Tongue (tissue), 1 donor: ENCODE measurements at regions not wholly inside any gene's neighbourhood (a gene's known extent, or its start where the extent isn't known, plus 50 kb on each side); places are given as distances from the start of the nearest gene placed in this dataset.

Source experiments
- DNase-seq: peaks from one replicate; pipeline ENCODE4 v3.0.0-alpha.2; 2015

DNA sequence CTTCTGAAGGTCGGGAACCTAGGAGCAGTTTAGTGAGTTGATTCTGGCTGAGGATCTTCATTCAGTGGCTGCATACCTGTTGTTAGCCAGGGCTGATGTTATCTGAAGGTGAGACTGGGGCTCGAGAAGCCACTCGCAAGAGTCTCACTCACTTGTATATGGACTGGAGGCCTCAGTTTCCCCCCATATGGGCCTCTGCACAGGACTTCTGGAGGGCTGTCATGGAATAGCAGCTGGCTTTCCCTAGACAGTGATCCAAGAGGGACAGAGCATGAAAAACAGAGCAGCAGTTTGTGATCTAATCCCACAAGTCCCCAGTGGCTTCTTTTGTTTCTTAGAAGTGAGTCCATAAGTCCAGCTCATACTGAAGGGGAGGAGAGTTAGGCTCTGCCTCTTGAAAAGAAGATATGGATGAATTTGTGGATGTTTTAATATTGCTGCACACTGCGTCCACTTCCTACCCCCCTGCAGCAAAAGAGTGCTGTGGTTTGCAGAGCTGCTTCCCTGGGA, 623.4 kb downstream of the CDH26 start:
- DNase-seq, result peak; percentile 55

DNA sequence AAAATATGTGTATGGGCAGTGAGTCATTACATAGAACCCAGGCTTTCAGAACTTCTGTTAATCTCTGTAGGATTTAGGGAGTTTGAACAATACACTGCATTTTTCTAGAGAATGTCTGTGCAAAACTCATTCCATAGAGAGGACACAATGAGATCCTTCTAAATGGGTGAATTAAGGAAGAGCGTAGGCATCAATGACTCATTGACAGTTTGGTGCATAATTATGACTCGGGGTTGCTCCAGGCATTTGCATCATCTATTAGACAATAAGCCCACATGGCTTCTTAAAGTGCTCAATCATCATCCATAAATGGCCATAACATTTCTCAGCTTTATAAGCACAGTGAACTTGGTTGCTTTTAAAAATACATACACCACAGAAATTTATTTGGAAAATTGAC, 625.5 kb downstream of the CDH26 start:
- DNase-seq, result no peak

DNA sequence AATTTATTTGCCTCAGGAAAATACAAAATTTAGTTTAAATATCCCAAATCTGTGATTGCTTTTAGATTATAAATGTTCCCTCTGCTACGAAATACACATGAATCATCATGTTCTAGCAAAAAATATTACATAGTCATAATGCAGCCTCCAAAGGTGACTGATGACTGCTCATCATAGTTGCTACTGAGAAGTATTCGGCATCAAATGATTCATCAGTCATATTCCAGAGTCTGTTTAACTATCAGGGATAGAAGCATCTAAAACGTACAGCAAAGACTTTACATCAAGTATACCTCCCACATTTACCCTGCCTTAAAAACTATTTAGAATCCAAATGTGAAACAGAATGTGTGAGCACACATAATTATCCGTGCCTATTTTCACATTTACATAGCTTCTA, 626.0 kb downstream of the CDH26 start:
- DNase-seq, result no peak

DNA sequence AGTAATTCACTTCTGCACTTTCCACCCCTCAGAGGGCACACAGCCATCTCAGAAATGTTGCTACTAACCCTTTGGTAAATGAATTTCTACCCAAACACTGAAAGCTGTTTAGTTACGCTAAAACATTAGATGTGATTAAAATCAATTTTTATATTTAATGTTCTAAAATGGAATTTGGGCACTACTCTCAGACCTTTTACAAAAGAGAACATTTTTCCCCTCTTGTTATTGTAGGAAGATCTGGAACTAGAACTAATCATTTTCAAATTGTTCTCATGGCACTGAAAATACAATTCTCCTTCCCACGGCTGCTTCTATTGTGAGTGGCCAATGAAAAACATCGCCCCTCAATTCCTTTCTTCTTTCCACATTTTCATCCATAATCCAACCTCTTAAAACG, 627.4 kb downstream of the CDH26 start:
- DNase-seq, result peak; percentile 52

DNA sequence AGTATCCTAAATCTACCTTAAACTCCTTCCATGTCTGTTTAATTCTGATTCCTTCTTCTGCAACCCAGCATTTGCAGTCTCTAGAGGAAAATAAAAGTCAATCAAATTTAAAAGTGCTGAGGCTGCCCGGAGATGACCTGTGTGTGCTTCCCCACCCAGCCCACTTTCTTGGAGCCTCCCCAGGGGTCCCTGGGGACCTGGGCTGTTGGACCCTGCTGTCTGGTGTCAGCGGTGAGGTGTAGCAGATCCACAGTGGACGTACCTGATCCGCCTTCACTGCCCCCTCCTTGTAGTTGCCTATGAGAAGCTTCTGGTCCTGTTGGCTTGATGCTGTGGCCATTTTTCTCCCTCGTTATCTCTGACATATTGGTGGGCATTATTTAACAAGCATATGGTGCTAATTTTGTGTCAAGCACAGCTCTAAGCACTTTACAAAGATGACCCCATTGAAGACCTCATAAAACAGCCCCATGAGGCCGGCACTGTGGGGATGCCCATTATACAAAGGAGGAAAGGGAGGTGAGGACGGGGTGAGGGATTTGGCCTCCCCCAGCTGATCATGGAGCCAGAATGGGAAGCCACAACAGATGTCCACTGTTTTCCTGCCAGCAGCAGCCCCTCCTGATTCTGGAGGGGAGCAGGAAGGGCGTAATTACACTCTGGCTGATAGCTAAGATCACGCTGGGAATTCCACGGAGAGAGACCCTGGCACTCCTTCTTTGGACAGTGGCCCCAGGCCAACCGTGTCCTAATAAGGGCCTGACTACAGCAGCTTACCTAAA, 628.2 kb downstream of the CDH26 start:
- peak; percentile 76 for DNase-seq

DNA sequence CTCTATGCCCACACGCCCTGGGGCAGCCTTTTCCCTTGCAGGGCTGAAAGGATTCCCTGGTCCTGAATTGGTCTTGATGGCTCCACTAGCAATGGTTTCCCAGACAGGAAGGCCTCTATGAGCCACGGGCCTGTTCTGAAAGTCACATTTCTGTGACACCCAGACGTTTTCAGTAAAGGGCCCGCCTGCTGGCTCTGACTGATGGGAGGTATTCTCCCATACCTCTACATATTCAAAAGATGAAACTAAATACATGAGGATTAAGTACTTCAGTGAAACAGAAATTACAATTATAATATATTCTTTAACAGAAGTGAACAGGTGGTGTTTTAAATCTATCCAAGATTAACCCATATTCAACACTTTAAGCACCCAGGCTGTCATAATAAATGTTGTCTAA, 629.8 kb downstream of the CDH26 start:
- no peak for DNase-seq

- peak; percentile 88 for DNase-seq
Measured at GRCh38 chr20:60589623-60590022, 631.4 kb downstream of the CDH26 start.

DNA sequence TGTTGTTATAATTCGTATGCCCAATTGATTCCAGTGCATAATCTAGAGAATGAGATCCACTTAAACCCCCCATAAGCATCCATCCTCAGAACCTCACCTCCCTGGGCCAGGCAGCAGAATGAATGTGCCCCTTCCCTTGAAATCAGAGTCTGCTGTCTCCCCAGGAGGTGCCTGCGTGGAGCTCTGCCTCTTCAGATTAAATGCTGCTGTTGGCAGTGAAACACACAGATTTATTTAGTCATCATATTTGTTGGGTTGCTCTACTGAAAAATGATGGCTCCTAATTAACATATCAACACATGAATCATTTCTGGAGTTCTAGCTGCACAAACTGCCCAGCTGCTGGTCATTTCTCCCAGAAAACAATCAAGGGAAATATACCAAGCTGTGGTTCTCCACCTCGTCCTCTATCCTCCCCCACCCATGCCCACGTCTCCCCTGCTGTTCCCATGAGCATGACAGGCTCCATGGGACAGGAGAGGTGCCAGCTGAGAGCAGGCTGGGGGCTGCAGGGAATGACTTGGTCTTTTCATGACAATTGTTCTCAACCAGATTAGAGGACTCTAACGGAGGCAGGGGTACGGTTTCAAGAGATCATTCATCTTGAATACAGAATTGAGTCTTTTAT, 633.1 kb downstream of the CDH26 start:
- no peak for DNase-seq

DNA sequence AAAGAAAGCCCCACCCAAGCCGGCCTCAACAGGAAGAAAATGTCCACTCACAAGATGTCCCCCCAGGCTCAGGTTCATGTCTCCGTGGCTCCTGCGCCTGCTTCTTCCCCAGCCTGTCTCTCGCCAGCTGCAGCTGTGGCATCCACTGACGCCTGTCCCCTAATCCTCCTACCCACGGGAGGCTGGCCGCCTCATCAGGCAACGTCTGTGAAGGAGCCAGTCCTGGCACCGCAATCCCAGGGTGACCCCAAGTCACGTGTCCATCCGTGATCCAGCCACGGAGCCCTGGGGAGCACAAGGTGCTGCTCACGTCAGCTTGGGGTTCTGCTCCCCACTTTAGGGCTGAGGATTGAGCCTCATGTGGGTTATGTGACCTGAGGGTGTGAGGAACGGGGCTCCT, 640.3 kb downstream of the CDH26 start:
- DNase-seq, result no peak

- no peak for DNase-seq
Measured at GRCh38 chr20:60599381-60599780, 641.2 kb downstream of the CDH26 start.

DNA sequence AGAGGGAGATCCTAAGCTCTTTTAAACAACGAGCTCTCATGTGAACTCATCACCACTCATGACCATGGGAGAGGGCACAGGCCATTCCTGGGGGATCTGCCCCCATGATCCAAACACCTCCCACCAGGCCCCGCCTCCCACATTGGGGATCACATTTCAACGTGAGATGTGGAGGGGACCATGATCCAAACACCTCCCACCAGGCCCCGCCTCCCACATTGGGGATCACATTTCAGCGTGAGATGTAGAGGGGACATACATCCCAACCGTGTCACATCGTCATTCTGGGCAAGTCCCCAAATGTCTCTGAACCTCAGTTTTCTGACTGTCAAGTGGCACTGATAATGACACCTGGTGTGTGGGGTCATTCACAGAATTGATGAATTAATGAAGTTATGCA, 641.8 kb downstream of the CDH26 start:
- no peak for DNase-seq

- DNase-seq, result no peak
Measured at GRCh38 chr20:60624066-60624465, 628.0 kb upstream of the CDH4 start.

- no peak for DNase-seq
Measured at GRCh38 chr20:60627751-60628565, 624.1 kb upstream of the CDH4 start.

GRCh38 chr20:60628749-60629148, 623.3 kb upstream of the CDH4 start:
- no peak for DNase-seq

DNA sequence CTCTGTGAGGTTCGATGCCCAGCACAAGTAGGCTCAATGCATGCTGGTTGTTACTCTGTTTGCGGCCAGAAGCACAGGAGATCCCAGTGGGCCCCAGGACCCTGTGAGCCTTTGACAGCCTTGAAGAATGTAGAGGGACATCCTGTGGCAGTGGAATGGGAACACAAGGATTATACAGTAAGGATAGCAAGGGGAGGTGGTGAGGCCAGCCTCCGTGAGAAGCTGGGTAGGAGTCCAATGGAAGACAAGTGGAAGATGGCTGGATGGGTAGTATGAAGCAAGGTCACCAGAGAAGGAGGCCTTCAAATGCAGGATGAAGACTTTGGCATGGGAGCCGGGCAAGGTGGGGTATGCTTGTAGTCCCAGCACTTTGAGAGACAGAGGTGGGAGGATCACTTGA, 622.9 kb upstream of the CDH4 start:
- no peak for DNase-seq

DNA sequence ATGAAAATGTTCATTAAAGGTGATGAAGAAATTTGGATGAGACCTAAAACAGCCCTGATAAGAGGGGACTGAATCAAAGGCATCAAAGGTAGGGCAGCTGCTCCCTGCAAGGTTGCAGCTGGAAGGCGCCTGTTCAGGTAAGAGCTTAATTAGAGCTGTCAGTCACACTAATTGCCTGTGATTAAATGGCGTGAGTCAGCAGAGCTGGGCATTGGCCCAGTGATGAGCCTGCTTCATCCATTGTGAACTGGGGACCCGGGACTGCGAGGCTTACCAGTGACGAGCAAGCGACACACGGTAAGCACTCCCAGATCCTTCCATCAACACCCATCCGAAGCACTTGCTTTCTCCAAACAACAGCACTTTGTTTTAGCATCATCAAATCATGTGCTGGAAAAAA, 621.5 kb upstream of the CDH4 start:
- DNase-seq, result no peak

- no peak for DNase-seq
Measured at GRCh38 chr20:60631585-60632287, 620.3 kb upstream of the CDH4 start.

DNA sequence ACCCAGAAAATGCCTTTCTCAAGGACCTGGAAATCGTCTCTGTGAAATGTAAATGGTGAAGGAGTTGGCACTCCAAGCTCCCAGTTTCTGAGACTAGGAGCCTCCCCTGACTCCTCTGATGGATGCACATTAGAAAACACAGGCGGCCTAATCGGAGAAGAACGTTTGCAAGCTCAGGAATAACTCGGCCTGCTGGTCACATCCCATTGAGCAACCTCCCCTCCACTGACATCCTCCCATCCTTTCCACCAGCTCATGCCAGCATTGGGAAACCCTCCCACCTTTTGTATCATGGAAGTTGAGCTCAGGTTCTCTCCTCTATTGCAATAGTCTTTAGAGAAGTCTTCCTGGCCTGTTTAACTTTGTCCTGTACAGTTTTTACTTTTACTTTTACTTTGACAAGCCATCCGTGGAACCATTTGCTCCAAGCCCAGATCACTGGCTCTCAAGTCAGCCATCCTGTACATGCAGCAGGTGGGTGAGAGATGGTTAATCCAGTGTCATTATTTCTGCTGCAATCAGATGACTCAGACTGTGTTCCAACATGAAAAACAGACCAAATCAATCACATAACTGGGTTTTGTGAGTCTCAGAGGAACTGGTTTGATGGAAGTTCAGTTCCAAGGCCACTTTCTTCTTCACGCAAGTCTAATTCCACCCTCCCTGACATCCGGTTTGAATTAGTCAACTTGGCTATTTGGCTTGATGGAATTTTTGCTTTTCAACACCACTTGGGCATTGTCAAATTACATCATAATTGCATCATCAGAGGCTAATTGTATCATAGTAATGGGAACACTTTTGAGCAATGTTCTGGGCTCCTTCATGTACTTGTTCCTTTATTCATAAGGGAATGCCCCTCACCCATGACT, 619.4 kb upstream of the CDH4 start:
- DNase-seq, result no peak

DNA sequence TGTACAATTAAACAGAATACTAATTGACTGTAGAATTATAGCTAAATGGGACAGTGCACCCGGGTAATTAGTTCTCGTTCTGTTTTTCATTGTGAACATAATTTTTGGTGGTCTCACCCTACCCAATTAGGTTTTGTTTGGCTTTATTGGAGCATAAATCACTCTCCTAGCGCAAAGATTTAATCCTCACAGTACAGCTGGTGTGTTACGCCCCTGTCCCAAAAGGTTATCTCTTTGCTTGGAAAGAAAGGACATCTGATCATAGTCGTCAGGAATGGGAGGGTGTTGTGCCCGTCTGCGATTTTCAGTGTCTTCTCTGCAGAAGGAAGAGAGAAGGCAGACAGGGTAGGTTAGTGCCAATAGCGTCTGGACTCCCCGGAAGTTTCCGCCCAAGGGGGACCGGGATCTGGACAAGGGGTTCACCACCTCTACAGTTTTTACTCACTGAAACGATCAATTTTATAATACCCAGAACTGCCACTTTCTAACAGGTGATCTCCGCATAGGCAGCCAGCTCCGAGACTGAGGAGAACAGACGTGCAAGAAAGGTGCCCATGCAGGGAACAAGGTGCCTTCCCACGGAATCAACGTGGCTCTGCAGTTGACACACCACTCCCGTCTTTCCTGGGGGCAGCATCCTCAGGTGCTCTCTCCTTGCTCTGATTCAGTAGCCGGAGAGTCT, 617.4 kb upstream of the CDH4 start:
- DNase-seq, result no peak

DNA sequence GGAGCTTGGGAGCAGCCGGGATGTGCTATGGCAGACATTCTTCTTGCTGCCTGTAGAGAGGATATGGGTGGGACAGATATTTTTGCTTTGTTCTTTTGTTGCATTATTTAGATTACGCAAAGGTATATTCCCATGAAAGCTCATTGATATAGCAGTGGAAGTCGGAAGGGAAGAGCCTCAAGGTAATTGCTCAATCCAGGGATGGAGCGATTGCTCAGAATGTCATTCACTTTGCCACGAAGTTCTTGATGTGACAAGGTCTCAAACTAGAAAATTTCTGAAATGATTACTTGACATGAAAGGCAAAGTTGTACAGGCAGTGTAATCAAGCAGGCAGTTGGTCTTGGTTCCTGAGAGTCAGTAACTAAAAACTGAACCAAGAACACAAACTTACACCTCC, 615.6 kb upstream of the CDH4 start:
- no peak for DNase-seq

- DNase-seq, result no peak
Measured at GRCh38 chr20:60637801-60638200, 614.3 kb upstream of the CDH4 start.
